Stimulated activated CD8-positive, alpha-beta memory T cell treated with anti-CD3 and anti-CD28 coated beads, Interleukin-7, amount 100 ng/mL, for 1 hour (primary cell): ENCODE measurements at regions not wholly inside any gene's neighbourhood (a gene's known extent, or its start where the extent isn't known, plus 50 kb on each side); places are given as distances from the start of the nearest gene placed in this dataset.

Experiments used
- DNase-seq, 2 donors: peaks; one replicate each; pipeline ENCODE4 v3.0.0-alpha.2; 2020; ENCODE audit warnings: low read depth in 2 of 2

DNA sequence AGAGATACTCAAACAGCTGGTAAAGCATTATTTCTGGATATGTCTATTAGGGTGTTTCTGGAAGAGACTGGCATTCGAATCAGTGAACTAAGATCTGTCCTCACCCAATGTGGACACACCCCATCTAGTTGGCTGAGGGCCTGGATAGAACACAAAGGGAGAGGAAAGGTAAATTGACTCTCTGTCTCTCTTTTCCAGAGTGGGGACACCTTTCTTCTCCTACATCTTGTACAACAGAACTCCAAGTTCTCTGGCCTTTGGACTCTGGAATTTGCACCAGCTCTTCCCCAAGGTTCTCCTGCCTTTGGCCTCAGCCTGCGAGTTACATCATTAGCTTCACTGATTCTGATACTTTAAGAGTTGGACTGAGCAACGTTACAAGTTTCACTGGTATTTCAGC is 1253.9 kb downstream of the SLC16A7 start:
- DNase-seq: no peak

DNA sequence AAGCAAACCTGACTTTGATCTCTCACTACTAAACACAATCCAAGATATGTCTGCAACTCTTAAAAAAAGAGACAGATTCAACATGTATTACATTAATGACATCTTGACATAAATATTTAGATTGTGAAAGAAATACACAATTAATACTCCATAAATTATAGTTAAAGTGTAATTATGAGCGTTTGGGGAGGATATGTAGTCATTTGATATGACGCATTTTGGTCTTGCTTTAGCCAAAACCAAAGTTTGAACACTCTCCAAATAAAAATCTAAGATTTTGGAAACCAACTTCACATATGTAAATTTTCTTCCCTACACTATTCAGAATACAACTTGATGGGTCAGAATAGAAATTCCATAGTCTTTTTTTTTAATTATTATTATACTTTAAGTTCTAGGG is 1257.6 kb downstream of the SLC16A7 start:
- no peak for DNase-seq

DNA sequence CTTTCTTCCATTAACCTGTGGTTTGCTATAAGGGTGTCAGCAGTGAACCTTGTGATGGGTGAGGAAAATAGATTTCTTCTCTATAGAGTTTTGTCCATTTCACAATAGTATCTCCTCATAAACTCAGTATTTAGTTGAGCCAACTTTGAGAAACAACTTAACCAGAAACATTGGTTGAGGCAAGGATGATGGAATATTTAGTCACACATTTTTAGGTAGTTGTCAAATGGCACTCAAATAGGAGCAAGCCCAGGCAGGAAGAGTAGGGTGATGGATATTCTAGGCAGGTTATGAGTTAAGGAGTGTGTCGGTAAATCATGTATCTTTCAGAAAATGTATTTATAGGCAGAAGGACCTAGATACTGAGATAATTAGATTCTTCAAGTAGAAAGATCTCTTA is 1267.6 kb downstream of the SLC16A7 start:
- no peak for DNase-seq

DNA sequence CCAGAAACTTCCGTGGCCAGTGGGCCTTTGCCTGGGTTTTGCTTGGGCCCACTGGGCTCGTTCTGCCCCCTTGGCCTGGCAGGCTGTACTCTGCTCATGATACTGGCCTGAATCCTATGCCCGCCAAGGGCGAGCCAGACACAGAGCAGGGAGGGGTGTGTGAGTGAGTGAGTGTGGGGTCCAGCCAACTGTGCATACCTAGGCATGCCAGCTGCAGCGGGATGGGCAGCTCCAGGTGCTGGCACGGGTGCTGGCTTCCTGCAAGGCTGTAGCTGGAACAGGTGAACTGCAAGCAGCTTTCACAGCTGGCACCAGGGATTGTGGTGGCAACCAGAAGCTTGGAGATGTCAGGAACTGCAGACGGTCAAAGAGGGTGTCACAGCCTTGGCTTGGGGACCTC is 1276.4 kb downstream of the SLC16A7 start:
- DNase-seq: no peak

DNA sequence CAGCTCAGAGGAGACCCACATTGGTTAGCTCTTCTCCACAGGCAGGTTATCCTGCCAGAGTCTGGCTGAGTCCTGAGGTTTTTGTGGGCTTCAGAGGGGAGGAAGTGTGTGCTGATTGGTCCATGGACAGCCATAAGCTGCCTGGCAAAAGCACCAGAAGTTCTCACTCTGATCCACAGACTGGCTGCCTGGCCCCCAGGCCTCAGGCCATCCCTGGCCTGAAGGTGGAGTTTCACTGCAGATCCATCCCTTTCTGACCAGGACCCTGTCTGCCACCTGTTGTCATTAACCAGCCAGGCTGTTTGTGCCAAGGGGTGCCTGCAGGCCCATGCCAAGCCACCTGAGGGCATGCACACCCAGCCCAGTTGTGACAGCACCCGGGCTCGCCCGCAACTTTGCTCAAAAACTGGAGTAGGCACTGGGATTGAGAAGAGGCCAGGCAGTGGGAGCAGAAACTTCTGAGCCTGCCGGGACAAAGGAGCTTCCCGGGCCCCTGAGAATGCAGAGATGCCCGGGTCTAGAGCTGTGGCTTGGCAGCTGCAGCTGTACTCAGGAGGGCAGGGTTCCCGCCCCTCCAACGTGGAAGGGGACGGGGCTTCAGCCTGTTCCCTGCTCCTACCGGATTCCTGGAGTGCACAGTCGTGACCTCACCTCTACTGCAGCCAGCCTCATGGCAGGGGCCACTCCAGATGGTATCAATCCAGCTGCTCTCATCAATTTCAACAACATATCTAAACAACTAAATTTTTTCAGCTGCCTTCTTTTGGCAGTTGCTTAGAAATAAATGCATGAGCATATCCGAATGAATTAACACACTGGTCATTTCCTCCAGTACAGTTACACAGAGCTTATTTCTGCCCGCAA is 1277.3 kb downstream of the SLC16A7 start:
- no peak for DNase-seq

DNA sequence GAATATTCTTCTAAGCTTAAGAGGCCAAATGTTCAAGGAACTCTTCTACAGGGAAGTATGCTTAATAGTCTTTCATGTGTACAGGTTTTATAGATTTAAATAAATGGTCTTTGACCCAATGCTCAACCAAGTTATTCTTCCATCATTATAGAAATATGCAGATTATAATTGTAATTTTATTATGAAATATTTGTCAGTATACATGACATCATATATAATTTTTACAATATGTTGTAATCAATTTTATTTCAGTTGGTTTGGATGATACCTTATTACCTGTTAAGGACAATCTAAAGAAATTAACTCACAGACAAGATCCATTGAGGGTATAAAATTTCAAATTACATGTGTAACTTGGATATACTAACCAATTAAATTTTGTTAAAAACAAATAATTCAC is 1278.3 kb downstream of the SLC16A7 start:
- no peak for DNase-seq

DNA sequence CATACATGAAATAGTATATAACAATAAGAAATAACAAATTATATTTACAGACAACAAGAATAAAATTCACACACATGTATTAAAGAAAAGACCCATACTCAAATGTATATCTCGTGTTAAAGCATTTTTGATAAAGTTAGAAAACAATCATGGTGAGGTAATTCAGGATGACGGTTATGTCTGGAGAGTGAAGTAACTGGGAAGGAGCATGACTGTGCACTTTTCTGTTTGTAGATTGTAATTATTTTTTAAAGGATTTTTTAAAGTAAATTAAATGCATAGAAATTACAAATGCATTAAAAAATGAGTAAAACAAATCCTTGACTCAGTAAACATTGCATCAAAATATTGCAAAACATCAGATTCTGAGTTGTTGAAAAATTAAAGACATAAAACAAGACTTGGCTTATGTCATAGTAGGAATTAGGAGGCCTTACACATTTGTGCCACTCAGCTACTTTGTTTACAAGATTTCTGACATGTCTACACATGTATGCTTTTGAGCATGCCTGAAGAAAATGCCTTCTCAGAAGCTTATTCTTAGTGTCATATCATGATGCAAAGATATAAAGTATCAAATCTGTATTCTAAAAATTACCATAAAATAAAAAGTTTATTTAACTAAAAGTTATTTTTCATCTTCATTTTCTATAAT is 1325.1 kb downstream of the SLC16A7 start:
- no peak for DNase-seq

DNA sequence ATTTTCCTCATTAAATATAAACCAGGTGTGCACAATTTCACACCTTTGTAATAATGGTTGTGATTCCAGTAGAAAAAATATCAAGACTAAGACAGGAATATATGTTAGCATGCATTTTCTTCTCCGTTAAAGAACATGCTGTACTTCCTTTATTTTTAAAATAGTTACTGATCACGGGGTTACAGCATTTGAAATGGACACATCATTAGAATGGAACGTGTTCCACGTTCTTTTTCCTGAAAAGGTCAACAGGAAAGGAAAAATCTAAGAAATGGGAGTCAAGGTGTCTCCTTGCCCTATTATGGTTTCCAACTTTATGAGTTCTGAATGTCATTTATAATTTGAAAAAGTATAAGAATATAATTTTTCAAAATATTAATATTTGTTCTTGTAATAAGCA is 1325.7 kb downstream of the SLC16A7 start:
- DNase-seq: no peak

DNA sequence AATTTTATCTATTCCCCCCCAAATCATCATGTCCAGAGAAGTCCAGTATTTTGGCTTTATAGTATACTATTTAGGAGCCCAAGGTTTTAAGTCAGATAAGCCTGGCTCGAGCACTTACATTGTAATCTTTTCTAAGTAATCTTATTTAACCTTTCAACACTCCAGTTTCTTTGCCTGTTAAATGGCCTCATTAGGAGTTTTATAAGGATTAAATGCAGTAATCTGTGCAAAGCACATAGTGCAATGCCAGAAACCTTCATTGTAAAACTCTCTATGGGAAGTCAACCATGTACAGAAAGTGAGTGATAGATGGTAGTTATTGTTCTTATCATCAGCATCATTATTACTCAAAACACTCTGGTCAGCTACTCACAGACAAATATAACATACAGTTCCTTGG is 1330.4 kb downstream of the SLC16A7 start:
- no peak for DNase-seq

DNA sequence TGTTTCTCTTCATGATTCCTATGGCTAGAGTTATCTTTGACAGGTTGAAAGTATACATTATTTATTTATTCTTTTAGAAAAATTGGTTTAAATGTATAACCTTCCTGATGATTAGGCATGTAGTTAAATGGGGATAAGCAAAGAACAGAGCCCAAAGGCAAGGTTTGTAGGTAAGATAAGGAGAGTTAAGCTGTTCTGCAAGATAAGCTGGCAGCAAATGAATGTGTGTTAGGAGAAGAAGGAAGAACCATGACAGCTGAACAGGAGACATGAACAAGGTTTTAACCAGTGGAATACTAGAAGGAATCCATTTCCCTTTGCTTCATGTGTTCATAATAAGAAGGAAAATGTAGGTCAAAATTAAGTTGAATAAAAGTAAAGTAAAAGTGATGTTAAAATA is 1330.1 kb upstream of the USP15 start:
- DNase-seq: no peak

DNA sequence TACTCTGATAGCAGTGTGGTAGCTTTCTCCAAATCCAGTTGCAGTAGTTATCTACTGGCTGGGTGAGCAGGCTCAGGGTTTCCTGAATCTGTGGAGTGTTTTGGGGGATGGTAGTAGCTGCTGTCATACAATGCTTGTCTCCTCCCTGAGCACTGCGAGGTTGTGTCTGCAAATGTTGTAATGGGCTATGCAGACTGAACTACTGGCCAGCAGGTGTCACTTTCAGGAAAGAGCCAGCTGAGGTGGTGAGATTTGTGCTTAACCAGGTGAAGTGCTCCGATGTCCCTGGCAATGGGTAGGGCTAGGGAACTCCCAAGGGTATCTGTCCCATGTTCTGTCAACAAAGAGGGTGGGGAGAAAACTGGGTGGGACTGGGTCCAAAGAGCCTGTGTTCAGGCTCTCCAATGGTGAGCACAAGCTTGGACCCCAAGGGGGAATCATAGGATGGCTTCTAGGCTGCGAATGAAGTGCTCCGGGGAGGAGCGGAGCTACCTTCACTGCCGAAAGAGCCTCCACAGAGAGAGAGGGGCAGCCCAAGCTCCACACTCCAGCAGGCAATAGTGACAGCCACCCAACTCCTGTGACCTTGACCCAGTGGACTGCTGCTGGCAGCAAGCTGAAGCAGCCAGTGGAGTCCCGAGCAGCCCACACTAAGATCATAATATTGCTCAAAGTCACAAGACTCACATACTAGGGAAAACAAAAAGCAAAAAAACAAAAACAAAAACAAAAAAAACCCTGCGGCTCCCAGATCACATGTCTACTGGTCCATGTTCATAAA is 1324.0 kb upstream of the USP15 start:
- no peak for DNase-seq

DNA sequence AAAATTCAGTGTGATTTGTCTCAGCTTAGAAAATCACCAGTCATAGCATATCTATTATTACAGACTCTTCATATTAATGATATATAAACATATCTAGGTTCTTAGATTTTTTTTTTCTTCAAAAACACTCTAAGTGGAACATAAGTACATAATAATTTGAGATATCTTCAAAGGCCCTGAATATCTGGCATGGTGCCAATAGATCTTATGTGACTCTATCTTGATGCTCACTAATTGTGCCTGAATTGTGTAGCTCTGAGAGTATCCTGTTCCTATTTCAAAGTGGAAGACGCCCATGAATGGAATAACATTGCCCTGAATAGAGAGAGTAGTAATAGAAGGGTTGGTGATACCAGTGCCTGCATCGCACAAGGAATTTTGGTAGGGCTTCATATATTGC is 1312.7 kb upstream of the USP15 start:
- DNase-seq: no peak

DNA sequence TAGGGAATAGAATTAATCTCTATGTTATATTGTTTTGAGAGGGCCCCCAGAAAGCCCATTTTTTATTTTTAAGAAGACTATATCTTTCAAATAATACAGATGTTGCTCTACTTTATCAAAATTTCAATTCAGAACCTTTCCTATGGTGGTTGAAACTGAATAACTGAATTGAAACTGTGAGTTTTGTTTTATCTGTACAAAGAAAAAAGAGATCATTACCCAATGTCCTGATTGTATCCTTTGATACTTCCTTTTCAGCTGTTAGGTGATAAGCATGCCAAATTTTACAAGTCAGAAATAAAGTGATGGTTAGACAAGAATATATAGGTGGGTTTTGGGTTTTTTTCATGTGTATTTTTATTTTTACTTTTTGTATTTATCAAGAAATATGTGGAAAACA is 1293.1 kb upstream of the USP15 start:
- DNase-seq: no peak

DNA sequence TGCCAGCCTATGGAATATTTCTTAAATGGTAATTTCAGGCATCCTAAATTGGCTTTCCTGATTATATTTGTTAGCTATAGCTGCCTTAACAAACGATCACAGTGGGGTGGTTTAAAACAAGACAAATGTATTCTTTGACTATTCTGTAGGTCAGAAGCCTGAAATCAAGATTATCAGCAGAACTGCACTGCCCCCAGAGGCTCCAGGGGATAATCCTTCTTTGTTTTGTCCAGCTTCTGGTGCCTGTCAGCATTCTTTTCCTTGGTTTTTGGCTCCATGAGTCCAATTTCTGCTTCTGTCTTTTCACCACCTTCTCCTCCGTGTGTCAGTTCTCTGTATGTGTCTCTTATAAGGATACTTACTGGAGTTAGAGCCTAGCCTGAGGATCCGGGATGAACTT is 1282.2 kb upstream of the USP15 start:
- no peak for DNase-seq

DNA sequence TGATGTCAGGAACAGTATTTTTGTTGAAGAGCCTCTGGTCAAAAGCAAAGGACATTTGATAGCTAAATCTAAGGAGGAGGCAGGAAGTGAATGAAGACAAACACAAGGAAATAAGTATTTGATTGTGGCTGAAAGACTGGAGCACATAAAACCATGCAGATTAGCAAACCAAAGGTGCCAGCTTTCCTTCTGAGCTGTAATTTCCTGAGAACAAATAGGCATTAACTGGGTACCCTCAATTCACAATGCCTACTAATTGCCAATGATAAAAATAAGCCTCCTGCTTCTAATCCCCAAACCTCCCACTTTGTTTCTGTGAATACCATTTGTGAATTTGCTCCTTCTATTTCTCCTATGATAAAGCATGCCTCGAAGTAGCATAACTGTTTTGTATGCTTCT is 1279.6 kb upstream of the USP15 start:
- no peak for DNase-seq

DNA sequence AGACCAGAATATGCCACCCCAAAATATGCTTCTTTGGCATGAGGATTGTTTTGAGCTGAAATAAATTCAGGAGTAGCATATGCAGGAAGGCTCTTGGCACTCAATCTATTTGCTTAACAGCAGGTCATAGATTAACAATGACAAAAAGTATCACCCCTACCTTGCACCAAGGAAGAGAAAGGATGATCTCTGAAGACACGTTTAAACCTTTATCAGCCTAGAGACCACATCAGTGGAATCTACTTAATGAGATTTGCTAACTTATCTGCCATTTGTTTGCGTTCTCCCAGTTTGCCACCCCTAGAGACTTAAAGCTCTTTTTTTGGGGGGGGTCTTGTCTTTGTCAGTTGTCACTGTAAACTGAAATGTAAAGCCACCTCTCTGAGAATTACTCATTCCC is 1278.7 kb upstream of the USP15 start:
- no peak for DNase-seq

DNA sequence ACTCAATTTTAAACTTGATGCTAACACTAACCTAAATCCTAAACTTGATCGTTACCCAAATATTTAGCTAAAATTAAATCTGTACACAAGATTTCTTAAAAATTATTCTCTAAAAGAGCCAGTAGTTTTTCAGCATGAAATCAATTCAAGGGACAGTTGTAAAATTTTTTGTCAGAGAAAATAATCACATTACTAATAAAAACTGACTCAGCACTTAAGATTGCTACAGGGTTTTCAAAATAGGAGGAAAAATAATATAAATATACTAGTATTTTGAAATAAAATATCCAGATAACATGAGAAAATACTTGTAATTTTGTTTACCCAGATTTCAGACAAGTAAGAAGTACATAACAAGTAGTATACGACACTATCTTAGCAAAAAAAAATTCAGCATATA is 1268.1 kb upstream of the USP15 start:
- no peak for DNase-seq

DNA sequence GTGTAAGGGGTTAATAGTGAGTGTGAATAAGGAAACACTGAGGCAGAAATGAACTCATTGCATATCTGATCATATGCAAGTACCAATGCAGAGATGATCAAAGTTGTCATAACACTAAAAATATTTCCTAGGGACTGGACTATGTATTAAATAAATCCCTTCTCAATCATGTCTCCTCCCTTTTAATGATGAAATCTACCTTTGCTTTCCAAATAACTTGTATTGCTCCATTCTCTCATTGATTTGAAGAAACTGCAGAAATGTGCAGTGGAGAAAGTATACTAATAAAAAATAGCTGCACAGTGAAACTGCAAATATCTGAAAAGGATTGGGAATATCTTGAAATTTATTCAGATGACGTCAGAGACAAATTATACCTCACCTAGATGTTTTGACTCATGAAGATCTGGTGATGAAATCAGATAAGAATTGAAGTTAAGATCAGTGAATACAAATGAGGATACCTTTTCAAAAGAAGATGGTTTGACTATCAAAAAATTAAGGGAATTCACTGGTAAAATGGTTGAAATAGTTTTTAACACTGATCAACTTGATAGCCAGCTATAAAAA is 1264.9 kb upstream of the USP15 start:
- DNase-seq: no peak

DNA sequence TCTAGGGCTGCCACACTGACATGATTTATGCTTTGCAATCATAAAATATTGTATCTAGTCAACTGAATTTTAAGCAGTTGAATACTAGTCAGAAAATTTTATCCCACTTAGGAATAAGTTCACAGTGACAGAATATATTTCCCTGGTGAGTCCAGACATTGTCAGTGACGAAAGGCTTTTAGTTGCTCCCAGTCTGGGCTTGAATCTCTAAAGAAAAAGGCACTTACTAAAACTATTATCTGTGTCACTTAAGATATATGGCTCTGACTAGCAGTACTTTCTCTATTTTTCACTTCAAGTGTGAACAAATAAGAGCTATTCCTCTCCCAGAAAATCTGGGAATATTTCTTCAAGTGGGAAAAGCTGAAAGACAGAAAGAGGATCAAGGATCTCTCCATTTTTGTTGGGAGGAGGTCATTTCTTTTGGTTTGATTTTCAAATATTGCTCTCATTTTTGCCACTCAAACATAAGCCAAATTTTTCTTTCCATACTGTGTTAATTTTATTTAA is 1262.3 kb upstream of the USP15 start:
- DNase-seq: no peak

DNA sequence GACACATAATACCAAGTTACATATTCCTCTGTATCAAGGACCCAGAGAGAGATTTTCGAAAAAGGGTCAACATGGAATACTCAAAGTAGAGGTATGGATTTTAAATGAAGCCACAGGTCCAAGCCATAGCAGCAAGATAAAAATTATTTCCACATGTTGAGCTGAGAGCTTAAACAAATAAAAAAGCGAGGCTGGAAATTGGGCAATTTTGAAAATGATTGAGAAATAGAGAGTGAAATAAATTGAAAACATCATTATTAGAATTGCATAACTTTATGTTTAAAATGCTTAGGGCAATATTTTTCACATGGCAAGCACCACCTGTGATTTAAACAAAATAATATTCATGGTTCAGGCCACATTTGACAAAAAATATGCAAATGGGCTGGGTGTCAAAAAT is 1251.0 kb upstream of the USP15 start:
- no peak for DNase-seq

DNA sequence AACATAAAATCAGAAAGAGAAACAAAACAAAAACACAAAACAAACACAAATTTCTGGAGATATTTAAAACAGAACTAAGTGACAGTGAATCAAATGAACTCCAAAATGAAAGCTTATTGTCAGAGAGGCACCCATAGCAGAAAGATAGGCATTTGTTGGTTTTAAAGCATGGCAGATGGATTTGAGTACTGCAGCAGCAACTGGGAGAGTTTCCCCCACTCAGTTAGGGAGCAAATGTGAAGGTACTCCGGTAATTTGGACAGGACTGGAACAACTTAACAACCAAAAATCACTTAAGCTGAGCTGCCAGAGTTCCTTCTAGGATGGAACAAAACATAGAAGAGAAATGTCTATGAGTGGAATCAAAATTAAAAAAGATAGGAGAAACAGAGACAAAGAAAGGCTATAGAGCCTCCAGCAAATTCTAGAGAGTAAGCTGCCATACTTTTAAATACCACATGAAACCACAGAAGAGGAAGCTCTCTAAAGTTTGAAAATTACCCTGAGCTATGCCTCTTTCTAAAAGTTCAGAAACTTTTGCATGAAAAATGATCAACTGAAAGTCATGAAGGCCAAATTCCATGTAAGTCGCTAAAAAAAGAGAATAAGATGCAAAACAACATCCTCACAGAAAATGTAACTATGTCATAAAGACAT is 1248.3 kb upstream of the USP15 start:
- DNase-seq: no peak

DNA sequence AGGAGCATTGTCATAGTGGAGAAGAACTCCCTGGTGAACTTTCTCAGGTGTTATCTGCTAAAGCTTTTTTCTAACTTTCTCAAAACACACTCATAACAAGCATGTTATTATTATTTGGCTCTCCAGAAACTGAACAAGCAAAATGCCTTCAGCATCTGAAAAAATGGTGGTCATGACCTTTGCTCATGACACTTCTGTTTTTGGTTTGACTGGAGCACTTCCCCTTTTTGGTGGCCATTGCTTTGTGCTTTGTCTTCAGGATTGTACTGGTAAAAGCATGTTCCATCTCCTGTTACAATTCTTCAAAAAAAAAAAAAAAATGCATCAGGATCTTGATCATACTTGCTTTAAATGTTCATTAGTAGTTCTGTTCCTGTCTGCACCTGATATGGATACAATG is 1241.6 kb upstream of the USP15 start:
- no peak for DNase-seq
